Kidney epithelial cell (primary cell): ENCODE measurements at regions not wholly inside any gene's neighbourhood (a gene's known extent, or its start where the extent isn't known, plus 50 kb on each side); places are given as distances from the start of the nearest gene placed in this dataset.

Experiments
- DNase-seq: peaks from one replicate; pipeline ENCODE4 v3.0.0-alpha.2; 2010; ENCODE audit warnings: low read depth
- H3K27me3 ChIP-seq: 2 replicates; pipeline ENCODE4 v1.6.0; 2011; ENCODE audit warnings: low read length; ENCODE audit not compliant: control insufficient read depth, insufficient read depth
- H3K36me3 ChIP-seq: 2 replicates; pipeline ENCODE4 v1.5.1; 2011; ENCODE audit warnings: low read length; ENCODE audit not compliant: control insufficient read depth, insufficient read depth
- H3K4me3 ChIP-seq: 2 replicates; pipeline ENCODE4 v1.5.1; 2011; ENCODE audit warnings: low read depth, mild to moderate bottlenecking, control low read depth, low read length
- CTCF ChIP-seq: IDR thresholded peaks from 2 replicates; pipeline ENCODE4 v1.5.1; 2011; ENCODE audit warnings: mild to moderate bottlenecking, moderate library complexity, low read length, control low read depth, inconsistent platforms; ENCODE audit not compliant: insufficient read depth, poor library complexity, severe bottlenecking

GRCh38 chr11:11752679-11753078 lies 89.1 kb upstream of the USP47 start:
- Histone ChIP-seq H3K27me3 (peaks cover 2% of the 10 kb centered on the region), H3K4me3 (no peak overlapping the region), H3K36me3 (no peaks in the 10 kb centered on the region)
- DNase-seq = no peak
- TF ChIP-seq CTCF = no peak

GRCh38 chr11:11750017-11750878 lies 91.5 kb upstream of the USP47 start:
- DNase-seq = no peak
- TF ChIP-seq CTCF = no peak
- Histone ChIP-seq H3K27me3 (peaks cover 2% of the 10 kb centered on the region), H3K36me3 (no peaks in the 10 kb centered on the region), H3K4me3 (no peak overlapping the region)

- no peak for TF ChIP-seq CTCF
- H3K27me3 ChIP-seq = no peaks in the 10 kb centered on the region
- H3K4me3 ChIP-seq = no peak overlapping the region
- H3K36me3 ChIP-seq = no peaks in the 10 kb centered on the region
- no peak for DNase-seq
Measured at GRCh38 chr11:11748706-11749365, 92.9 kb upstream of the USP47 start.

- TF ChIP-seq CTCF = no peak
- Histone ChIP-seq H3K4me3 (no peak overlapping the region), H3K36me3 (no peaks in the 10 kb centered on the region), H3K27me3 (no peaks in the 10 kb centered on the region)
- no peak for DNase-seq
Measured at GRCh38 chr11:11747570-11747969, 94.2 kb upstream of the USP47 start.

GRCh38 chr11:11746449-11746848 lies 95.3 kb upstream of the USP47 start:
- Histone ChIP-seq H3K4me3 (no peak overlapping the region), H3K36me3 (no peaks in the 10 kb centered on the region), H3K27me3 (no peaks in the 10 kb centered on the region)
- TF ChIP-seq CTCF = no peak
- no peak for DNase-seq

GRCh38 chr11:11743216-11743615 lies 98.6 kb upstream of the USP47 start:
- no peak for TF ChIP-seq CTCF
- H3K36me3 ChIP-seq = no peaks in the 10 kb centered on the region
- DNase-seq = no peak
- no peak overlapping the region for H3K4me3 ChIP-seq
- H3K27me3 ChIP-seq = no peaks in the 10 kb centered on the region
